DMS53 treated with DMSO at 0.1 percent for 48 hours (cell line): ENCODE measurements at regions not wholly inside any gene's neighbourhood (a gene's known extent, or its start where the extent isn't known, plus 50 kb on each side); places are given as distances from the start of the nearest gene placed in this dataset.

ENCODE experiments used
- DNase-seq: peaks from one replicate; lab custom pipeline; 2025; ENCODE audit not compliant: unreplicated experiment; lab: John Stamatoyannopoulos, UW

- DNase-seq: no peak
Observed at GRCh38 chr13:22047082-22047784, 376.4 kb downstream of the FGF9 start.

DNA sequence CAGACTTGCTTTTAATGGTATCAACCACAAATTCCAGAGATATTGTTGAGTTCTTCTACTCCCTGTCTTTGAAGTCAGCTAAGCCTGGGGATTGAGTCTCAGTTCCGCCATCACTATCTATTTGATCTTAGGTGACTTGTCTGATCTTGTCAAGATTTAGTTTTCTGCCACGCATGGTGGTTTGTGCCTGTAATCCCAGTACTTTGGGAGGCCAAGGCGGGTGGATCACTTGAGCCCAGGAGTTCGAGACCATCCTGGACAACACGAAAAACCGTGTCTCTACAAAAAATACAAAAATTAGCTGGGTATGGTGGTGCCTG lies 376.9 kb downstream of the FGF9 start:
- no peak for DNase-seq

DNA sequence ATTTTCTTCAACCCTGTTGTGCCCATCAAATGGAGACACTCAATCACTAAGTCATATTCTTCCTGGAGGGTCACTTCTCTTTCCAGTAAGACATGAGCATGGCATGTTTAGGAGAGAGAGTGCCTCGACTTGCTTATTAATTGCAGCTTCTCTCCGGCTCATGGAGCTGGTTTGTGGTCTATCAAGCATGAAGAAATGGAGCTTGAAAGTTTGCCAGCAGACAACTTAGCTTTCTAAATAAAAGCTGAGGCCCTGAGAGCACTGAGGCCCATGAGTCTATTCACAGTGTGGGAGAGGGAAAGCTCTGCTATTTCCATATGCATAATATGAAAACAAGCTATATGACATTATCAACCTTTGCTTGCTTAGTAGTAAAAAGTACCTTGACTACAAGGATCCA lies 378.5 kb downstream of the FGF9 start:
- no peak for DNase-seq

- no peak for DNase-seq
Observed at GRCh38 chr13:22050951-22051563, 380.2 kb downstream of the FGF9 start.

DNA sequence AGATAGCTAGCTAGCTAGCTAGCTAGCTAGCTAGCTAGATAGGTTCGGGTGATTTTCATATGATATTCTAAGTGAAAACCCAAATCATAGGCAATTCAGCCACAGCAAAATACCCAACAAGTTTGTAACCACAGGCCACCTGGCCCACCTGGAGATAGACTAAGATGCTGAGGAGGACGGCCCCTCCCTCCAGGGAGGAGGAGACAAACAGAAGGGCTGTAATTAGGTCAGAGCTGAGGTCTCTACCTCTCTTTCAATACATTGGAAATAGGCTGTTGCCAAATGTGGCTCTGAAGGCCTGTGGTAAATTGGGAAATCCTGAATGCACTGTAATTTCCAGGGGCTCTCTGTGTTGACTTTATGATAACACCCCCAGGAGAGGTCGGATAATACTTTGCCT lies 382.2 kb downstream of the FGF9 start:
- DNase-seq: no peak

DNA sequence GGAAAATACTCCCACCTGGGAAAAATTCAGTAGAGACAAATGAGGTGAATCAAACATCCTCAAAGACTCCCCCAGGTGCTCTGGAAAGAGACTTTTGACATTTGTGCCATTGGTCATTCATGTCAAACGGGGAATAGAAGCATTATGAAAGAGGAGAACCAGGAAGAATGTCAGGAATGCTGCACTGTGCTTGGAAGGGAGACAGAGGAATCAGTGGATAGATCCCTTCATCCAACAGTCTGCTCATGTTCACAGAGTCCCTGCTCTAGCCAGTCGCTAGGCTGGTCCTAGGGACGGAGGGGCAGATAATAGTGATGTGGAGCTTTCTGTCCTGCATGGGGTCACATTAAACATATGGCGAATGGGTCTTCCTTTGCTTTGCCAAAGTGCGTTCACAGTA lies 384.4 kb downstream of the FGF9 start:
- no peak for DNase-seq

DNA sequence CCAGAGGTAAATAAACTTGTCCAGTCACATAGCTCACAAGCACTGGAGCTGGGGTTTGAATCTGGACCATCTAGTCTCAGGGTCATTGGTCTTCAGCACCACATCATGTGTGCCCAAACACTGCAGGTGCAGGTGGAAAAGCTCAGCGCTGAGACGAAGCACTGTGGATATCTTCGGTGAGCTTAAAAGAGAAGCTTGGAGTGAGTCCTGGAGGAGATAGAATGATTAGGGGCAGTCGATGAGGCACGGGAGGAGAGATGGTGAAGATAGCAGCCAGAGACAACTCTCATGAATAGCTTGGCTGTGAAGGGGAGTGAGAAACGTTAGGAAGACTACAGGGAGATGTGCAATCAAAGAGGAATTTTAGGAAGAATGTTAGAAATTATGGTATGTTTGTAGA lies 389.3 kb downstream of the FGF9 start:
- DNase-seq: no peak

DNA sequence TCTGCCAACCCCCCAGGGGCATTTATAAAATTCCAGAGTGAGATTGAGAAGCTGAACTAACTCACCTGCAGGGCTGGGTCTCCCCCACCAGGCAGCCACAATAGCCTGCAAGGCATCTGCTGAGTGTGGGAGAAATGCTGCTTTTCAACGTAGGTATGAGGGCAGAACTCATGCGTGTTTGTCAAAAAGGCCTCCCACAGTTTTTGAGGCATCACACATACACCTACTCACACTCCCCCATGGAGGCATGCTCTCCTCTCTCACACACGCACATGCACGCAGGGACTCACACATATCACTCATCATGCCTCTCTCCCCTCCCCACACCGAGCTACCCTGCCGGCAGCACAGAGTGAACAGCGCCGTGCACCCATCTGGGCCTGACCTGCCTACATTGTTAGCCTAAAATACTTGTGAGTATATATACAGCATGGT lies 390.5 kb downstream of the FGF9 start:
- DNase-seq: no peak

DNA sequence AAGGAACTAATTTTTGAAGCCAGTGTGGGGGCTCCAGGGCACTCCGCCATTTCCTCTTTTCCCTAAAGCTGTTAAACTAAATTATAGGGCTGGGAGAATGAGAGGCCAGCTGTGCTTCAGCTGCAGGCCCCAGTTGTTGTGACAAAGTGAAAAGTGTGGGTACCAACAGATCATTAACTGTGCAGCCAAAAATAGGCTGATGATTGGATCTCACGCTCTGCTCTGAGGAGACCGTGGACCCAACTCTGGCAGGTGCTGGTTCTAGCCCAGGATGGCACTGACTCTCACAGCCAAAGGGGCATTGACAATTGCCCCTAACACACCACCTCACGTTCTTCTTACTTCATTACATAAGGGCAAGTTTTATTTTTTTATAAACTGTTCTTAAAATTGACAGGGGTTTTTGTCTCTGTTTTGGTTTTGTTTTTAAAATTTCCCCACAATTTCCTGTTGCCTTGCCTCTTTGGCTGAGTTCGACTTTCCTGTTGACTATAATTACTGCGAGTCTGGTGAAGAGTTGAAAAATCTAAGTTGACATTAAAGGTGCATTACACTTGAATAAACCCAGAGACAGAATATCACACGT lies 391.0 kb downstream of the FGF9 start:
- DNase-seq: no peak

- DNase-seq: no peak
Observed at GRCh38 chr13:22062478-22063205, 391.8 kb downstream of the FGF9 start.

GRCh38 chr13:22063416-22064124 lies 392.7 kb downstream of the FGF9 start:
- no peak for DNase-seq

DNA sequence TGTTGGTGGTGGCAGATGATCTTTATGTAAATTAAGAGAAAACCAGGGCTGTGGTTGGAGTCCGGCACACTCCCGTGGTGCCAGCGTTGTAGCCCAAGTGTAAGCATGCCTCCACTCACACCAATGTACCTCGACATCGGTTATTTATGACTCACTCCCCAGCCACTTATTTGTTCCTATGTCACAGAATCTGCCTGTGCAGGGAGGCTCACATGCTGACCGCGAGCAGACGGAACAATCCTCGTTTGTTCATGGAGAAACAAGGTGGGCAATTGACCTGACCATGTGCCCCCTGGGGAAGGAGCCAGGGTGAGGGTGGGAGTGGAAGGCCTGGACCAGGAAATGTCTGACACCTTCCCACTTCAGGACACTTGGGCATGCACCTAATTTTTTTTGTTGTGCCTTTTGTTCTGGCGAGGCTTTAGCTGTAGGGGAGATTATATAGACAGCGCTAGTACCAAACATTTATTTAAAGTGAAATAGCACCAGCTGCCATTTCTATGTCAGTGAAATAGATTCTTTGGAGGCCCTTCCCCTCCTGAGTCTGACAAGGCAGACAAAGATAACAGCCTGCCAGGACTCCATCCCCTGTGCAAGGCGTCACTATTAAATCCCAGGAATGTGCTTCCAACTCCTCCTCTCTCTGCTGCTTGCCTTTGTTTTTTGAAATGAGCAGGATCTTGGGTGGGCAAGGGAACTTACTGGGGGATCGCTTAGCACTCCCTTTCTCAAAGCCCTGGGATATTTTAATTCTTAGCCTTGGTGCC lies 394.2 kb downstream of the FGF9 start:
- DNase-seq: no peak

DNA sequence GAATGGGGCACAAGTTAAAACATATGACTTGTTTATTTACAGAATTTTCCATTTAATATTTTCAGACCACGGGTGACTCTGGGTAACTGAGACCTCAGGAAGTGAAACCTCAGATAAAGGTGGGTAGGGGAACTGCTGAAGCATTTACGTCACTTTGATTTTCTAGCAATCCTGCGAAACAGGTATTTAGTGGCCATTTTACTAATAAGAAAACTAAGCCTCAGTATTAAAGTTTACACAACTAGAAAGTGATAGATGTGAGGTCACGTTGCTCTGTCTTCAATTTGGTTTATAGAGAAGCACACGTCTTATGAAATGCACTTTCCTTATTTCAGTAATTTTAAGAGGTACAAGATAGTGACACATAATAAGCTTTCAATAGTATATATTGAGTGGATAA lies 402.8 kb downstream of the FGF9 start:
- no peak for DNase-seq

- DNase-seq: no peak
Observed at GRCh38 chr13:22074403-22074802, 403.5 kb downstream of the FGF9 start.

DNA sequence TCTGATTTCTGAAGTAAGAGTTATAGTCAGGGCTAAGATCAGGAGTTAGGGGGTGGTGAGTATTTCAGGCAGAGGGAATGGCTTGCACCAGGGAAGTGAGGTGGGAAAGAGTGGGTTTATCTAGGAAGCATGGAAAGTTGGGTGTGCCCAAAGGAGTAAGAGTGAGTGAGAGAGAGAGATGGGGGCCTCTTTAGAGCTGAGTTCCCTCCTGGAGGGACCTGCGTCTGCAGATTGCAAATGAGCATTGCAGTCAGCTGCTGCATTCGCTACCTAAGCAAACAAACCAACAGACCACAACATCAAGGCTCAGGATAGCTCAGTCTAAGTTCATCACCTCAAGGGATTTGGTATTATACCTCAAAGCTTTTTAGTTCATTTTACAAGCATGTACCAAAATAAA lies 405.8 kb downstream of the FGF9 start:
- DNase-seq: no peak

GRCh38 chr13:22077205-22077683 lies 406.4 kb downstream of the FGF9 start:
- no peak for DNase-seq

GRCh38 chr13:22077764-22078163 lies 406.9 kb downstream of the FGF9 start:
- no peak for DNase-seq

DNA sequence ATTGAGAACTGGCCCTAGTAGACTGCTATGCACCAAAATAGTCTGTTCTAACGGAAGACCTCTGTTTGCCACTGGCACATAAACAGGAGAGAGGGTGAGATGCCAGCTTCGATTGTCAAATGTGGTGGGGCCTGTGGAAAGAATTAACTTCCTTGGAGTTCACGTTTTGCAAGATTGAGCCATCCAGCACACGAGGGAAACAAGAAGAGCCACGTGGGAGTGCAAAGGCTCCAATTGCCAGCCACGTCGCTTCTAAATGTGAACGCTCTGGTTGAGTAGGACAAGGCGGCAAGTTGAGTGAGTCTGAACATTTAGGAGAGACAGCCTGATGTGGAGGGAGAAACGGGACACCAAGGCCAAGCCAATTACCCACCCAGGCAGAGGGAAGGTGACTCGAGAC lies 409.1 kb downstream of the FGF9 start:
- DNase-seq: no peak

GRCh38 chr13:22080832-22081231 lies 410.0 kb downstream of the FGF9 start:
- no peak for DNase-seq

- no peak for DNase-seq
Observed at GRCh38 chr13:22081430-22081829, 410.6 kb downstream of the FGF9 start.

GRCh38 chr13:22082030-22082429 lies 411.2 kb downstream of the FGF9 start:
- peak; percentile 54 for DNase-seq
